Naive thymus-derived CD4-positive, alpha-beta T cell (primary cell): ENCODE measurements at regions not wholly inside any gene's neighbourhood (a gene's known extent, or its start where the extent isn't known, plus 50 kb on each side); places are given as distances from the start of the nearest gene placed in this dataset.

ENCODE experiments used
- ATAC-seq: fragments of 150-1000 bp; cut with Tn5 transposase; 2 replicates; pipeline ENCODE4 v1.10.0; 2021; ENCODE audit warnings: mild to moderate bottlenecking, moderate library complexity
- CTCF ChIA-PET: fragments of 350-600 bp; sonication (Branson Sonifier 250); formaldehyde crosslinking; loops from one replicate; lab custom pipeline; 2021; ENCODE audit warnings: antibody characterized with exemption; lab: Charles Lee
- POLR2A ChIA-PET: fragments of 350-600 bp; sonication (Branson Sonifier 250); formaldehyde crosslinking; loops from one replicate; lab custom pipeline; 2021; ENCODE audit warnings: antibody characterized with exemption, inconsistent platforms; lab: Charles Lee
- DNase-seq, 9 donors: peaks; one replicate each; pipeline versions ENCODE4 v3.0.0 to v3.0.0-alpha.2; 2020 to 2022; ENCODE audit warnings: mixed read lengths in 1 of 9
- H3K27ac ChIP-seq: one replicate; pipeline ENCODE4 v1.7.0; 2013; ENCODE audit warnings: mild to moderate bottlenecking, low read depth, low read length, moderate library complexity
- H3K27me3 ChIP-seq, 2 donors: one replicate each; pipeline ENCODE4 v1.7.0; 2013; ENCODE audit warnings: low read length in 2 of 2, mild to moderate bottlenecking in 2 of 2, moderate library complexity in 2 of 2; ENCODE audit not compliant: control insufficient read depth in 2 of 2, insufficient read depth in 2 of 2
- H3K36me3 ChIP-seq, 3 experiments: 1 replicate in 2 of 3; 2 replicates in 1 of 3; pipeline ENCODE4 v1.7.0; 2013; ENCODE audit warnings: low read length in 3 of 3, mild to moderate bottlenecking in 3 of 3, moderate library complexity in 1 of 3; ENCODE audit not compliant: insufficient read depth in 3 of 3, control insufficient read depth in 2 of 3
- H3K4me1 ChIP-seq, 2 donors: one replicate each; pipeline ENCODE4 v1.7.0; 2013; ENCODE audit warnings: low read length in 2 of 2, mild to moderate bottlenecking in 2 of 2, moderate library complexity in 1 of 2; ENCODE audit not compliant: control insufficient read depth in 2 of 2, insufficient read depth in 2 of 2
- H3K4me3 ChIP-seq: 2 replicates; pipeline ENCODE4 v1.7.0; 2013; ENCODE audit warnings: mild to moderate bottlenecking, low read length
- H3K9me3 ChIP-seq, 3 experiments: 1 replicate in 2 of 3; 2 replicates in 1 of 3; pipeline ENCODE4 v1.7.0; 2013; ENCODE audit warnings: low read length in 3 of 3; ENCODE audit not compliant: control insufficient read depth in 2 of 3
- H3K27ac Mint-ChIP-seq, 9 donors: one replicate each; pipeline ENCODE4 v1.8.0; 2020 to 2022; ENCODE audit warnings: mixed read lengths in 9 of 9, mild to moderate bottlenecking in 8 of 9, moderate library complexity in 5 of 9, inconsistent platforms in 2 of 9
- H3K27me3 Mint-ChIP-seq, 5 donors: one replicate each; pipeline ENCODE4 v1.8.0; 2021 to 2022; ENCODE audit warnings: mixed read lengths in 5 of 5, mild to moderate bottlenecking in 1 of 5
- H3K36me3 Mint-ChIP-seq, 5 donors: one replicate each; pipeline ENCODE4 v1.8.0; 2020 to 2022; ENCODE audit warnings: mixed read lengths in 5 of 5, mild to moderate bottlenecking in 3 of 5, inconsistent platforms in 1 of 5
- H3K4me1 Mint-ChIP-seq, 7 donors: one replicate each; pipeline ENCODE4 v1.8.0; 2020 to 2022; ENCODE audit warnings: mixed read lengths in 7 of 7, mild to moderate bottlenecking in 3 of 7, inconsistent platforms in 1 of 7
- H3K4me3 Mint-ChIP-seq, 10 donors: one replicate each; pipeline ENCODE4 v1.8.0; 2020 to 2022; ENCODE audit warnings: mild to moderate bottlenecking in 10 of 10, mixed read lengths in 10 of 10, moderate library complexity in 6 of 10, inconsistent platforms in 2 of 10
- H3K9me3 Mint-ChIP-seq, 11 donors: one replicate each; pipeline ENCODE4 v1.8.0; 2020 to 2022; ENCODE audit warnings: mixed read lengths in 11 of 11, mild to moderate bottlenecking in 4 of 11, inconsistent platforms in 1 of 11, moderate library complexity in 1 of 11
- intact Hi-C, 2 donors: fragments of 100-400 bp; cut with micrococcal nuclease; formaldehyde crosslinking; loops; one replicate each; pipeline ENCODE4 v1.15.1; 2023

DNA sequence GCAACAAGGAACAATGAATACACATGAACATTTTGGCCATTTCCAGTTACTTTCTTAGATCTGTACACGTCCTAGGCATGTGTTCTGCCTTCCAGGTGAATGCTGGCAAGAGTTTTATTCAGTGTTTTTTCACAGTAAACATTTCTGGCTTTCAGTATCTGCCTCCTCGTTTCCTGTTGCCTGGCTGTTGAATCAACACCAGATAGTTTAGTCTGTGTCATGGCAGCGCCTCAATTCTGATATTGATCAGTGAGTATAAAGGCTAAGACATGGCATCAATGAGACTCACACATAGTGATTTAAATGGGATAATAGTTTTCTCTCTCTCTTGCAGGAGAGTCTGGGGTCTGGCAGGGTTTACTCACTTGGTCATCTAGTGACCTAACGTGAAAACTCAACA is 266.9 kb upstream of the SLCO3A1 start:
- ChIA-PET POLR2A (no interaction called here), CTCF (no interaction called here)
- Histone ChIP-seq H3K36me3 (no peaks in the 10 kb centered on the region), H3K27me3 (peaks cover 0 to 7% of the 10 kb centered on the region in 2 donors), H3K9me3 (no peaks in the 10 kb centered on the region), H3K27ac (no peak overlapping the region), H3K4me3 (no peak overlapping the region), H3K4me1 (no peaks in the 10 kb centered on the region)
- DNase-seq (no peak), ATAC-seq (no peak)
- Mint-ChIP-seq H3K9me3 (peaks cover 0 to 5% (median 0%) of the 10 kb centered on the region in 11 donors), H3K36me3 (no peaks in the 10 kb centered on the region), H3K27ac (no peak overlapping the region), H3K4me3 (no peak overlapping the region), H3K27me3 (peaks cover 5 to 29% (median 9%) of the 10 kb centered on the region in 5 donors), H3K4me1 (no peaks in the 10 kb centered on the region)
- intact Hi-C loops = no loop called here

DNA sequence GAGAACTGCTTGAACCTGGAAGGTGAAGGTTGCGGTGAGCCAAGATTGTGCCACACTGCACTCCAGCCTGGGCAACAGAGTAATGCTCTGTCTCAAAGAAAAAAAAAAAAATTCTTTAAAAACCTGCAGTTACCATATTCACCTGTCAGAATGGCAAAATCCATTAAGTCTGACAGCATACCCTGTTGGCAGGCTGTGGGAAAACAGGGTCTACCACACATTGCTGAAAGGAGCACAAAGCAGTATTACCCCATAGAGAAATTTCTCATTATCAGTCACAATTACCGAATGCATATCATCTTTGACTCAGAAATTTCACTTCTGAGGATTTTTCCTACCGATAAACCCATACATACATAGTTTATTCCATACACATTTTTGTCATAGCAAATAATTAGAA is 264.1 kb upstream of the SLCO3A1 start:
- intact Hi-C loops = loop anchor here in 1 of 2 donors (1.0 kb wide), 1 partner anchor 286 kb away; no protein-coding TSS in a partner anchor
- ChIA-PET CTCF (no interaction called here), POLR2A (no interaction called here)
- H3K4me3 ChIP-seq = no peak overlapping the region
- Mint-ChIP-seq H3K27ac (no peak overlapping the region), H3K9me3 (peaks cover 0 to 1% (median 0%) of the 10 kb centered on the region in 11 donors), H3K27me3 (peaks cover 0 to 24% (median 9%) of the 10 kb centered on the region in 5 donors), H3K36me3 (no peaks in the 10 kb centered on the region), H3K4me1 (peaks cover 0 to 3% (median 0%) of the 10 kb centered on the region in 7 donors), H3K4me3 (no peak overlapping the region)
- H3K27ac ChIP-seq = no peak overlapping the region
- H3K36me3 ChIP-seq = no peaks in the 10 kb centered on the region
- peaks cover 0 to 10% of the 10 kb centered on the region in 2 donors for H3K27me3 ChIP-seq
- H3K9me3 ChIP-seq = no peaks in the 10 kb centered on the region
- ATAC-seq = no peak
- no peaks in the 10 kb centered on the region for H3K4me1 ChIP-seq
- peak in 3 of 9 donors; percentile 1 to 27 (median 10) for DNase-seq

DNA sequence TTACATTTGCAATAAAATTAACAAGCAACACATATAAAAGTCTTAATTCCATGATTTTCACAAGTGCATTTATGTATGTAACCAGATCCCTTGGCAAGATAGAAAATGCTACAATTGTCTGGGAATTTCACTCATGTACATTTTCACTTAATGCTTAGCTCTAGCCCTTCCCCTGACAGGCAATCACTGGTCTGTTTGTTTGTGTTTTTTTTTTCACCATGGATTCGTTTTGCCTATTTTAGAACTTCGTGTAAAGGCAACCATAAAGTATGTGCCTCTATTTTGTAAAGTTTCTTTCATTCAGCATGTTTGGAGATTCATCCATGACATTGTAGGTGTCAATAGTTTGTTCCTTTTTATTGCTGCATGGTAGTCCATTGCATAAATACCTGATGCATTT is 260.9 kb upstream of the SLCO3A1 start:
- H3K4me3 ChIP-seq = no peak overlapping the region
- no peak for ATAC-seq

DNA sequence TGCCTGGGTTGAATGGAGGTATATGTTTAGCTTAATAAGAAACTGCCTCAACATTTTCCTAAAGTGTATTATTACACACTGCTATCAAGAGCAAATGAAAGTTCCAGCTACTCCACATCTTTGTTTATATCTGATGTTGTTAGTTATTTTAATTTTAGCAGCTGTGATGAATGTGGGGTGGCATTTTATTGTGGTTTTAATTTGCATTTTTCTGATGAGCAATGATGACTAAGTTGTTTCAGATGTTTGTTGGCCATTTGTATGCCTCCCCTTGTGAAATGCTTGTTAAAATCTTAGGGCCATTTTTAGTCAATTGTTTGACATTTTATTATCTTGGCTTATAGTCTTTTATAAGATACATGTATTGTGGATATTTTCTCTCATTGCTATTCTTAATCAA is 260.4 kb upstream of the SLCO3A1 start:
- Mint-ChIP-seq H3K4me3 (no peak overlapping the region), H3K9me3 (no peaks in the 10 kb centered on the region), H3K27ac (no peak overlapping the region), H3K36me3 (no peaks in the 10 kb centered on the region), H3K4me1 (peaks cover 0 to 3% (median 0%) of the 10 kb centered on the region in 7 donors), H3K27me3 (peaks cover 14 to 40% (median 14%) of the 10 kb centered on the region in 5 donors)
- CTCF ChIA-PET = interaction anchor here (0.8 kb wide), 1 partner anchor 291 kb away, joined by 3 read pairs; no protein-coding TSS in a partner anchor
- Histone ChIP-seq H3K4me1 (no peaks in the 10 kb centered on the region), H3K27me3 (peaks cover 0 to 3% of the 10 kb centered on the region in 2 donors), H3K4me3 (no peak overlapping the region), H3K27ac (no peak overlapping the region), H3K36me3 (no peaks in the 10 kb centered on the region), H3K9me3 (no peaks in the 10 kb centered on the region)
- intact Hi-C loops = no loop called here
- DNase-seq (no peak), ATAC-seq (no peak)
- POLR2A ChIA-PET = interaction anchor here (0.6 kb wide), 1 partner anchor 1888 kb away, joined by 3 read pairs; no protein-coding TSS in a partner anchor

More for the DNA sequence above, 260.9 kb upstream of the SLCO3A1 start:
- H3K4me3 Mint-ChIP-seq = no peak overlapping the region
- H3K27ac Mint-ChIP-seq = no peak overlapping the region
- no peaks in the 10 kb centered on the region for H3K9me3 ChIP-seq
- no peak overlapping the region for H3K27ac ChIP-seq
- no peak for DNase-seq
- peaks cover 9 to 35% (median 9%) of the 10 kb centered on the region in 5 donors for H3K27me3 Mint-ChIP-seq
- no peaks in the 10 kb centered on the region for H3K36me3 ChIP-seq
- intact Hi-C loops = no loop called here
- peaks cover 0 to 3% (median 0%) of the 10 kb centered on the region in 7 donors for H3K4me1 Mint-ChIP-seq
- ChIA-PET POLR2A (interaction anchor here (0.6 kb wide), 1 partner anchor 1887 kb away, joined by 3 read pairs; no protein-coding TSS in a partner anchor), CTCF (interaction anchor here (0.8 kb wide), 1 partner anchor 290 kb away, joined by 3 read pairs; no protein-coding TSS in a partner anchor)
- no peaks in the 10 kb centered on the region for H3K9me3 Mint-ChIP-seq
- peaks cover 0 to 3% of the 10 kb centered on the region in 2 donors for H3K27me3 ChIP-seq
- no peaks in the 10 kb centered on the region for H3K4me1 ChIP-seq
- no peaks in the 10 kb centered on the region for H3K36me3 Mint-ChIP-seq

DNA sequence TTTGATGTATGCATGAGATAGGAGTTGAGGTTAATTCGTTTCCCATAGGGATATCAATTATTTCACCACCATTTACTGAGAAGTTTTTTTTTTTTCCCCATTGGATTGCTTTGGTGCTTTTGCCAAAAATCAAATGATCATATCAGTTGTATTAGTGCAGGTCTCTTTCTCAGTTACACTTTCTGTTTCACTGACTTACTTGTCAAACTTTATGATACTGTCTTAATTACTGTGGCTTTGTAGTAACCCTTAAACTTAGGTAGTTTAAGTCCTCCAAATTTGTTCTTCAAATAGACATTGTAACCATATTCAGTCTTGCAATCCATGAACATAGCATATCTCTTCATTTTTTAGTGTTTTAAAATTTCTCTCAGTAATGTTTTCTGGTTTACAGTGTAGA is 259.9 kb upstream of the SLCO3A1 start:
- DNase-seq (no peak), ATAC-seq (no peak)
- H3K4me3 ChIP-seq = no peak overlapping the region
- peaks cover 16 to 41% (median 19%) of the 10 kb centered on the region in 5 donors for H3K27me3 Mint-ChIP-seq
- POLR2A ChIA-PET = no interaction called here
- peaks cover 0 to 3% (median 0%) of the 10 kb centered on the region in 7 donors for H3K4me1 Mint-ChIP-seq
- no peaks in the 10 kb centered on the region for H3K36me3 ChIP-seq
- H3K27ac Mint-ChIP-seq = no peak overlapping the region
- H3K9me3 Mint-ChIP-seq = no peaks in the 10 kb centered on the region
- no peak overlapping the region for H3K27ac ChIP-seq
- peaks cover 0 to 3% of the 10 kb centered on the region in 2 donors for H3K27me3 ChIP-seq
- intact Hi-C loops = no loop called here
- H3K4me3 Mint-ChIP-seq = no peak overlapping the region
- H3K4me1 ChIP-seq = no peaks in the 10 kb centered on the region
- H3K36me3 Mint-ChIP-seq = no peaks in the 10 kb centered on the region
- no peaks in the 10 kb centered on the region for H3K9me3 ChIP-seq
- CTCF ChIA-PET = no interaction called here

DNA sequence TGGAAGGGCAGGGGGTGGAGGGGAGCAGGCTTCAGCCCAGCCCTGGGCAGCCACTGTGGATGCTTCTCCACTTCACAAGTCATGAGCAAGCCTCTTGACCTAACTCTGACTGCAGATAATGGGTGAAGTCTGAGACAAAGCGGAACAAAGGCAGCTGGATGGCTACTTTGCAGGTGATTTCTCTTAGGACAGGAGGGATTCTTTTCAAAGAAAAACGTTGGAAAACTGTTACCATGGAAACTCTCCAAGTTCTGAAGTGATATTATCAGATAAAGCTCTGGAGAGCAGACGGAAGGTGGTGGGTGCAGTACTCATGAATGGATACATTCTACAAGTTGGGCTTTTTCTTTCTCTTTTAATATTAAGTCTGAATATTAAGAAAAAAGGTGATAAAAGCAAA is 254.2 kb upstream of the SLCO3A1 start:
- H3K27me3 Mint-ChIP-seq = peaks cover 16 to 32% (median 19%) of the 10 kb centered on the region in 5 donors
- intact Hi-C loops = no loop called here
- Histone ChIP-seq H3K4me1 (no peaks in the 10 kb centered on the region), H3K4me3 (no peak overlapping the region), H3K36me3 (no peaks in the 10 kb centered on the region), H3K9me3 (no peaks in the 10 kb centered on the region), H3K27ac (no peak overlapping the region), H3K27me3 (no peaks in the 10 kb centered on the region)
- H3K36me3 Mint-ChIP-seq = no peaks in the 10 kb centered on the region
- no peak for ATAC-seq
- no peaks in the 10 kb centered on the region for H3K9me3 Mint-ChIP-seq
- H3K4me1 Mint-ChIP-seq = no peaks in the 10 kb centered on the region
- DNase-seq = no peak
- H3K4me3 Mint-ChIP-seq = no peak overlapping the region
- ChIA-PET POLR2A (no interaction called here), CTCF (no interaction called here)
- no peak overlapping the region for H3K27ac Mint-ChIP-seq
